HCT116 (cell line): ENCODE measurements at regions not wholly inside any gene's neighbourhood (a gene's known extent, or its start where the extent isn't known, plus 50 kb on each side); places are given as distances from the start of the nearest gene placed in this dataset.
A peak's percentile ranks its signal among the peaks of the same experiment; 100 is the strongest.

Experiments used
- ATAC-seq: fragments of 200-7000 bp; cut with Tn5 transposase; 2 replicates; pipeline ENCODE4 v1.9.1; 2020; ENCODE audit warnings: mild to moderate bottlenecking, moderate library complexity
- BruUV-seq: library from RNA; stranded (reverse); fragments of 400-500 nt; replicated peaks from 2 replicates; lab custom pipeline; 2021; lab: Mats Ljungman, UMichigan
- CTCF ChIA-PET: fragments of 300-600 bp; sonication (Branson Sonifier 250); formaldehyde crosslinking; loops from one replicate; lab custom pipeline; 2021; ENCODE audit warnings: antibody characterized with exemption; lab: Charles Lee
- POLR2A ChIA-PET: fragments of 300-600, 350-600 bp; sonication (Branson Sonifier 250); formaldehyde crosslinking; loops from one replicate; lab custom pipeline; 2021; ENCODE audit warnings: antibody characterized with exemption; lab: Charles Lee
- RAD21 ChIA-PET, 2 experiments: fragments of 300-600 bp; sonication (Branson Sonifier 250); formaldehyde crosslinking; loops; one replicate each; lab custom pipeline; 2023; ENCODE audit warnings: low total read pairs in 2 of 2; ENCODE audit not compliant: uncharacterized antibody in 2 of 2, unreplicated experiment in 2 of 2, low non-redundant PET in 1 of 2; lab: Charles Lee
- DNase-seq: peaks from one replicate; pipeline ENCODE4 v3.0.0-alpha.2; 2010; ENCODE audit warnings: low read depth, low spot score
- H2AFZ ChIP-seq: fragments of 200-600 bp; shearing (Covaris generic), sonication (generic); 2 replicates; pipeline ENCODE4 v1.6.1; 2017; ENCODE audit warnings: low read depth, mixed run types, mixed read lengths, antibody characterized with exemption, low read length; ENCODE audit not compliant: poor library complexity, severe bottlenecking
- H3K27ac ChIP-seq: 2 replicates; pipeline ENCODE4 v1.5.1; 2012; ENCODE audit warnings: low read depth, low read length
- H3K27me3 ChIP-seq: fragments of 200-600 bp; sonication (generic); 2 replicates; pipeline ENCODE4 v1.6.1; 2016; ENCODE audit warnings: mixed run types, low read length, mixed read lengths; ENCODE audit not compliant: insufficient read depth
- H3K36me3 ChIP-seq, 2 experiments: fragments of 200-500 bp in 1 of 2; fragments of 200-600 bp in 1 of 2; sonication (Bioruptor generic) in 1 of 2; sonication (generic) in 1 of 2; 2 replicates each; pipeline versions ENCODE4 v1.5.1 to v1.6.1; 2014 to 2016; ENCODE audit warnings: low read length in 2 of 2, inconsistent platforms in 1 of 2, mixed read lengths in 1 of 2, mixed run types in 1 of 2; ENCODE audit not compliant: insufficient read depth in 2 of 2, control insufficient read depth in 1 of 2
- H3K4me1 ChIP-seq, 2 experiments: fragments of 200-600 bp in 1 of 2; sonication (generic) in 1 of 2; 2 replicates each; pipeline versions ENCODE4 v1.5.1 to v1.6.1; 2012 to 2017; ENCODE audit warnings: low read length in 2 of 2, inconsistent platforms in 1 of 2, mild to moderate bottlenecking in 1 of 2, mixed read lengths in 1 of 2, mixed run types in 1 of 2, moderate library complexity in 1 of 2; ENCODE audit not compliant: insufficient read depth in 2 of 2, control insufficient read depth in 1 of 2
- H3K4me2 ChIP-seq: fragments of 200-600 bp; sonication (generic); 2 replicates; pipeline ENCODE4 v1.6.1; 2017; ENCODE audit warnings: mixed run types, low read length, mixed read lengths
- H3K4me3 ChIP-seq, 2 experiments: fragments of 200-600 bp in 1 of 2; sonication (generic) in 1 of 2; replicated peaks in 1 of 2; 2 replicates each; pipeline ENCODE4 v1.5.1; 2011 to 2016; ENCODE audit warnings: low read length in 2 of 2, control low read depth in 1 of 2, low read depth in 1 of 2, mild to moderate bottlenecking in 1 of 2, mixed read lengths in 1 of 2, mixed run types in 1 of 2
- H3K79me2 ChIP-seq: fragments of 200-600 bp; sonication (generic); 2 replicates; pipeline ENCODE4 v1.6.1; 2017; ENCODE audit warnings: mild to moderate bottlenecking, mixed run types, low read length, moderate library complexity, mixed read lengths; ENCODE audit not compliant: insufficient read depth
- H3K9ac ChIP-seq: fragments of 200-600 bp; sonication (generic); 2 replicates; pipeline ENCODE4 v1.6.1; 2016; ENCODE audit warnings: low read length, mixed read lengths
- H3K9me2 ChIP-seq: fragments of 200-600 bp; sonication (generic), shearing (Covaris generic); 2 replicates; pipeline ENCODE4 v1.6.1; 2017; ENCODE audit warnings: mixed run types, mild to moderate bottlenecking, moderate library complexity; ENCODE audit not compliant: insufficient read depth
- H3K9me3 ChIP-seq, 2 experiments: fragments of 200-500 bp in 1 of 2; fragments of 200-600 bp in 1 of 2; sonication (Bioruptor generic) in 1 of 2; sonication (generic) in 1 of 2; 2 replicates each; pipeline ENCODE4 v1.6.1; 2014 to 2017; ENCODE audit warnings: low read length in 2 of 2, mixed read lengths in 2 of 2, inconsistent platforms in 1 of 2, low read depth in 1 of 2, mild to moderate bottlenecking in 1 of 2, mixed run types in 1 of 2, moderate library complexity in 1 of 2; ENCODE audit not compliant: control insufficient read depth in 1 of 2, insufficient read depth in 1 of 2
- H4K20me1 ChIP-seq: fragments of 200-600 bp; sonication (generic), shearing (Covaris generic); 2 replicates; pipeline ENCODE4 v1.6.1; 2017; ENCODE audit warnings: mixed run types, mild to moderate bottlenecking, moderate library complexity; ENCODE audit not compliant: insufficient read depth
- CEBPB ChIP-seq: IDR thresholded peaks from 2 replicates; pipeline ENCODE4 v1.6.1; 2012; ENCODE audit warnings: low read depth
- EGR1 ChIP-seq: IDR thresholded peaks from 2 replicates; pipeline ENCODE4 v1.6.1; 2012; ENCODE audit warnings: low read depth
- JUND ChIP-seq: IDR thresholded peaks from 2 replicates; pipeline ENCODE4 v1.6.1; 2012
- RAD21 ChIP-seq: IDR thresholded peaks from 2 replicates; pipeline ENCODE4 v1.6.1; 2012; ENCODE audit warnings: low read depth, mild to moderate bottlenecking
- SRF ChIP-seq: IDR thresholded peaks from 2 replicates; pipeline ENCODE4 v1.6.1; 2012; ENCODE audit warnings: low read depth
- TCF7L2 ChIP-seq: IDR thresholded peaks from 2 replicates; pipeline ENCODE4 v1.7.0; 2011; ENCODE audit warnings: borderline replicate concordance, inconsistent platforms; ENCODE audit not compliant: insufficient read depth, insufficient read length; ENCODE audit errors: extremely low read depth
- ZFX ChIP-seq: fragments of 450-650 bp; IDR thresholded peaks from 2 replicates; pipeline ENCODE4 v1.6.1; 2017
- intact Hi-C: fragments of 100-400 bp; cut with micrococcal nuclease; formaldehyde crosslinking; loops from 2 replicates; pipeline ENCODE4 v1.10.0; 2022
- TF ChIP-seq, protein P1 (sequence below): IDR thresholded peaks from 2 replicates; pipeline ENCODE4 v1.6.1; 2012
- TF ChIP-seq, protein P2 (sequence below): IDR thresholded peaks from 2 replicates; pipeline ENCODE4 v1.6.1; 2011; ENCODE audit warnings: mild to moderate bottlenecking, low read length, moderate library complexity; ENCODE audit not compliant: insufficient replicate concordance; ENCODE audit errors: extremely low read depth

DNA sequence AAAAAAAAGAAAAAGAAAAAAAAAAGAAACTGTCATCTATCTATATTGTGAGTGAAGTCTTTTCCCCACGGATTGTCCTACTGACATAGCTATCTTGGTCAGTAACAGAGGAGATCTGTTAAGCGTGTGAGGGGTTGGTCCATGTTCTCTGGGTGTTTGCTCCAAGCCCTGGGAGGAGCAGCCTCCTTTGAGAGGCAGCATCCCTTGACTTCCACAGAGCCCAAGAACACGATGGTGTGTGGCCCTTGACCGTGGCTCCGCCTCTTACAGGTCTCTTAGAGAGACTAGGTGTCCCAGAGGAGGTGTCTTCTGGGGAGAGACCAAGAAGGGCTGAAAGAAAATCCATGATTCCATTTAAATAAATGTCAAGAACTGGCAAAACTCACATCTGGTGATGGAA lies 60.1 kb upstream of the GTSF1L start:
- CTCF ChIA-PET, result no interaction called here
- Histone ChIP-seq H3K9ac (no peak overlapping the region), H2AFZ (no peak overlapping the region), H3K4me2 (no peak overlapping the region), H3K4me1 (peaks cover 4 to 10% of the 10 kb centered on the region in 2 experiments; a peak in 2 of 4 replicates), H4K20me1 (no peaks in the 10 kb centered on the region), H3K27ac (no peak overlapping the region), H3K4me3 (no peak overlapping the region), H3K27me3 (no peaks in the 10 kb centered on the region), H3K79me2 (no peaks in the 10 kb centered on the region), H3K36me3 (no peaks in the 10 kb centered on the region)
- RAD21 ChIA-PET, result no interaction called here
- no peak for DNase-seq
- POLR2A ChIA-PET, result no interaction called here
- 0 out of 2 replicates have a peak, but pooled peaks have one; percentile 14 for ATAC-seq
- TF ChIP-seq EGR1 (no peak), CEBPB (no peak), SRF (no peak), RAD21 (no peak), TCF7L2 (no peak), ZFX (no peak), JUND (no peak)
- TF ChIP-seq, protein P1, sequence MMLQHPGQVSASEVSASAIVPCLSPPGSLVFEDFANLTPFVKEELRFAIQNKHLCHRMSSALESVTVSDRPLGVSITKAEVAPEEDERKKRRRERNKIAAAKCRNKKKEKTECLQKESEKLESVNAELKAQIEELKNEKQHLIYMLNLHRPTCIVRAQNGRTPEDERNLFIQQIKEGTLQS, result no peak
- TF ChIP-seq, protein P2, sequence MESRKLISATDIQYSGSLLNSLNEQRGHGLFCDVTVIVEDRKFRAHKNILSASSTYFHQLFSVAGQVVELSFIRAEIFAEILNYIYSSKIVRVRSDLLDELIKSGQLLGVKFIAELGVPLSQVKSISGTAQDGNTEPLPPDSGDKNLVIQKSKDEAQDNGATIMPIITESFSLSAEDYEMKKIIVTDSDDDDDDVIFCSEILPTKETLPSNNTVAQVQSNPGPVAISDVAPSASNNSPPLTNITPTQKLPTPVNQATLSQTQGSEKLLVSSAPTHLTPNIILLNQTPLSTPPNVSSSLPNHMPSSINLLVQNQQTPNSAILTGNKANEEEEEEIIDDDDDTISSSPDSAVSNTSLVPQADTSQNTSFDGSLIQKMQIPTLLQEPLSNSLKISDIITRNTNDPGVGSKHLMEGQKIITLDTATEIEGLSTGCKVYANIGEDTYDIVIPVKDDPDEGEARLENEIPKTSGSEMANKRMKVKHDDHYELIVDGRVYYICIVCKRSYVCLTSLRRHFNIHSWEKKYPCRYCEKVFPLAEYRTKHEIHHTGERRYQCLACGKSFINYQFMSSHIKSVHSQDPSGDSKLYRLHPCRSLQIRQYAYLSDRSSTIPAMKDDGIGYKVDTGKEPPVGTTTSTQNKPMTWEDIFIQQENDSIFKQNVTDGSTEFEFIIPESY, result no peak
- TF ChIP-seq, all 23 proteins: peak for 0
- intact Hi-C loops, result no loop called here
- no TSS peak for BruUV-seq
- H3K9me2 ChIP-seq, result no peaks in the 10 kb centered on the region
- no peaks in the 10 kb centered on the region for H3K9me3 ChIP-seq
